DND-41 (cell line): ENCODE measurements at regions not wholly inside any gene's neighbourhood (a gene's known extent, or its start where the extent isn't known, plus 50 kb on each side); places are given as distances from the start of the nearest gene placed in this dataset.

Source experiments
- ATAC-seq: fragments of 200-7000 bp; cut with Tn5 transposase; 3 replicates; pipeline ENCODE4 v1.9.1; 2021; ENCODE audit warnings: low read depth; ENCODE audit not compliant: insufficient read depth
- DNase-seq: peaks from one replicate; pipeline ENCODE4 v3.0.0-alpha.2; 2020
- H2AFZ ChIP-seq: 2 replicates; pipeline ENCODE4 v1.6.0; 2012; ENCODE audit warnings: low read depth, low read length
- H3K27ac ChIP-seq: 2 replicates; pipeline ENCODE4 v1.5.1; 2012; ENCODE audit warnings: low read length, inconsistent platforms
- H3K27me3 ChIP-seq: fragments of 200-600 bp; sonication (generic); 2 replicates; pipeline ENCODE4 v1.6.0; 2012; ENCODE audit warnings: low read length, mild to moderate bottlenecking, inconsistent platforms; ENCODE audit not compliant: insufficient read depth, poor library complexity
- H3K36me3 ChIP-seq: 2 replicates; pipeline ENCODE4 v1.5.1; 2012; ENCODE audit warnings: low read length, inconsistent platforms; ENCODE audit not compliant: insufficient read depth
- H3K4me1 ChIP-seq: 2 replicates; pipeline ENCODE4 v1.5.1; 2012; ENCODE audit warnings: mild to moderate bottlenecking, low read length; ENCODE audit not compliant: insufficient read depth
- H3K4me2 ChIP-seq: 2 replicates; pipeline ENCODE4 v1.6.0; 2012; ENCODE audit warnings: mild to moderate bottlenecking, moderate library complexity, low read length, inconsistent platforms; ENCODE audit not compliant: insufficient read depth
- H3K4me3 ChIP-seq, 2 experiments: fragments of 200-600 bp in 1 of 2; shearing (Covaris generic) in 1 of 2; 2 replicates each; pipeline ENCODE4 v1.5.1; 2012 to 2016; ENCODE audit warnings: inconsistent platforms in 2 of 2, low read length in 2 of 2, mild to moderate bottlenecking in 2 of 2, low read depth in 1 of 2, moderate library complexity in 1 of 2
- H3K79me2 ChIP-seq: 2 replicates; pipeline ENCODE4 v1.6.0; 2012; ENCODE audit warnings: low read length, inconsistent platforms; ENCODE audit not compliant: insufficient read depth
- H3K9ac ChIP-seq: 2 replicates; pipeline ENCODE4 v1.6.0; 2012; ENCODE audit warnings: low read depth, mild to moderate bottlenecking, inconsistent platforms, low read length, moderate library complexity
- H3K9me3 ChIP-seq: 2 replicates; pipeline ENCODE4 v1.5.1; 2012; ENCODE audit warnings: low read length, moderate library complexity, mild to moderate bottlenecking, inconsistent platforms; ENCODE audit not compliant: insufficient read depth, severe bottlenecking
- H4K20me1 ChIP-seq: 2 replicates; pipeline ENCODE4 v1.6.0; 2012; ENCODE audit warnings: low read length; ENCODE audit not compliant: insufficient read depth
- CTCF ChIP-seq: IDR thresholded peaks from 2 replicates; pipeline ENCODE4 v1.5.1; 2012; ENCODE audit warnings: borderline replicate concordance, low read length, moderate library complexity, mild to moderate bottlenecking; ENCODE audit not compliant: poor library complexity, severe bottlenecking; ENCODE audit errors: extremely low read depth
- EZH2 ChIP-seq: IDR thresholded peaks from 3 replicates; pipeline ENCODE4 v1.6.1; 2012; ENCODE audit warnings: borderline replicate concordance, low read depth, mild to moderate bottlenecking, moderate library complexity, low read length, inconsistent platforms; ENCODE audit not compliant: severe bottlenecking

DNA sequence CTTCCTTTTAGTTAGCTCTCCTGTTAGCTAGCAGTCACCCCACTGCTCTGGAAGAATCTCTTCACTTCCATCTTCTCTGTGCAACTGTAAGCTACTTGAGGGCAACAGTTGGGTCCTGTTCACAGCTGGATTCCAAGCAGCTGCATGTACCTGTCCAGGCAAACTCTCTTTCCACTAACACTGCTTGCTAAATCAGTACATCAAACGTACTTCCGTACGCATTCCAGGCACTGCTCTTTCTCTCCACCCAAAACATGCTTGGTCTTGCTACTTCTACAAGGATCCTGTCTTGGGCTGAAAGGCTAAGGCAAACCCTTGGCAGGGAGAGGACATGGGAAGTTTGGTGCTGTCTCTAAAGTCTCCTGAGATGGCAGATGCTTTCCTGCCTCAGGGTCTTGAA is 139.2 kb upstream of the CACNA1E start:
- H4K20me1 ChIP-seq, result no peaks in the 10 kb centered on the region
- ATAC-seq (no peak), DNase-seq (no peak)
- peaks cover 3% of the 10 kb centered on the region for H3K27me3 ChIP-seq
- no peak overlapping the region for H3K4me2 ChIP-seq
- no peak overlapping the region for H3K4me3 ChIP-seq
- no peaks in the 10 kb centered on the region for H3K4me1 ChIP-seq
- H3K79me2 ChIP-seq, result no peaks in the 10 kb centered on the region
- no peak for TF ChIP-seq EZH2
- no peak for TF ChIP-seq CTCF
- H3K9me3 ChIP-seq, result no peaks in the 10 kb centered on the region
- no peak overlapping the region for H3K9ac ChIP-seq
- no peak overlapping the region for H2AFZ ChIP-seq
- no peak overlapping the region for H3K27ac ChIP-seq
- H3K36me3 ChIP-seq, result no peaks in the 10 kb centered on the region

GRCh38 chr1:181345146-181345545 is 138.2 kb upstream of the CACNA1E start:
- Histone ChIP-seq H2AFZ (no peak overlapping the region), H3K27me3 (peaks cover 3% of the 10 kb centered on the region), H4K20me1 (no peaks in the 10 kb centered on the region), H3K36me3 (no peaks in the 10 kb centered on the region), H3K79me2 (no peaks in the 10 kb centered on the region), H3K9me3 (no peaks in the 10 kb centered on the region), H3K4me3 (no peak overlapping the region), H3K9ac (no peak overlapping the region), H3K4me2 (no peak overlapping the region), H3K4me1 (no peaks in the 10 kb centered on the region), H3K27ac (no peak overlapping the region)
- TF ChIP-seq CTCF, result no peak
- no peak for TF ChIP-seq EZH2
- ATAC-seq (no peak), DNase-seq (no peak)

- Histone ChIP-seq H4K20me1 (no peaks in the 10 kb centered on the region), H3K79me2 (no peaks in the 10 kb centered on the region), H3K4me1 (no peaks in the 10 kb centered on the region), H3K36me3 (no peaks in the 10 kb centered on the region), H3K27ac (no peak overlapping the region), H3K9ac (no peak overlapping the region), H3K27me3 (peaks cover 9% of the 10 kb centered on the region), H3K4me2 (no peak overlapping the region), H3K9me3 (no peaks in the 10 kb centered on the region), H3K4me3 (no peak overlapping the region), H2AFZ (no peak overlapping the region)
- no peak for TF ChIP-seq CTCF
- TF ChIP-seq EZH2, result no peak
- ATAC-seq (no peak), DNase-seq (no peak)
Measured at GRCh38 chr1:181347495-181348390, 135.6 kb upstream of the CACNA1E start.
